Parathyroid adenoma (tissue), 2 donors: ENCODE measurements at regions not wholly inside any gene's neighbourhood (a gene's known extent, or its start where the extent isn't known, plus 50 kb on each side); places are given as distances from the start of the nearest gene placed in this dataset.

Source experiments
- H2AFZ ChIP-seq: fragments of 300-600 bp; sonication (generic); one replicate; pipeline ENCODE4 v1.7.0; 2017; ENCODE audit warnings: antibody characterized with exemption, mild to moderate bottlenecking
- H3K27ac ChIP-seq: fragments of 300-600 bp; sonication (generic); one replicate; pipeline ENCODE4 v1.7.0; 2017
- H3K27me3 ChIP-seq: fragments of 300-600 bp; sonication (generic); one replicate; pipeline ENCODE4 v1.7.0; 2017; ENCODE audit warnings: low read length; ENCODE audit not compliant: control insufficient read depth, insufficient read depth
- H3K36me3 ChIP-seq: fragments of 300-600 bp; sonication (generic); one replicate; pipeline ENCODE4 v1.7.0; 2017; ENCODE audit warnings: low read length; ENCODE audit not compliant: control insufficient read depth, insufficient read depth
- H3K4me1 ChIP-seq: fragments of 300-600 bp; sonication (generic); one replicate; pipeline ENCODE4 v1.7.0; 2017; ENCODE audit warnings: control low read depth
- H3K4me2 ChIP-seq: fragments of 300-600 bp; sonication (generic); one replicate; pipeline ENCODE4 v1.7.0; 2017; ENCODE audit warnings: low read length
- H3K4me3 ChIP-seq: fragments of 300-600 bp; sonication (generic); one replicate; pipeline ENCODE4 v1.7.0; 2017; ENCODE audit warnings: low read depth, low read length
- H3K79me2 ChIP-seq: fragments of 300-600 bp; sonication (generic); one replicate; pipeline ENCODE4 v1.7.0; 2017; ENCODE audit warnings: control low read depth
- H3K9ac ChIP-seq: fragments of 300-600 bp; sonication (generic); one replicate; pipeline ENCODE4 v1.7.0; 2017; ENCODE audit warnings: mild to moderate bottlenecking
- H3K9me3 ChIP-seq: fragments of 300-600 bp; sonication (generic); one replicate; pipeline ENCODE4 v1.7.0; 2017; ENCODE audit warnings: low read length; ENCODE audit not compliant: control insufficient read depth
- CTCF ChIP-seq: fragments of 300-600 bp; sonication (generic); IDR thresholded peaks from one replicate; pipeline ENCODE4 v1.7.0; 2017; ENCODE audit warnings: antibody characterized with exemption, mild to moderate bottlenecking
- donor health status: primary hyperparathyroidism.

DNA sequence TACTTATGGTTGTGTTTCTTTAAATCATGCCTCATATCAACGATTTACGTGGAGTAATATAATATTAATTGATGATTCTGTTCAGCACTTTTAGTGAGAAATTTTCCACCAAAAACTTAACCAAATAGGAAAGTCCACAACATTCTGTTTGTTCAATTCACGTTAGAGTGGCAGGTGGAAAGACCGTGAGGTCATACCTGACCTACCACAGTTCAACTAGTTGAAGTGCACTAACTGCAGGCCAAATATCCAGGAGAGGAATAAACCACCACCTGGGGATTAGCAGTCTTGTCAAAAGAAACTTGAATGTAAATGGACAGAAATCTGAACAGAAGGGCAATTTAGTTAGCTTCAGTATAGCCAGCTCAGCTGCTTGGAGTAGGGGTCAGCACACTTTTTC lies 577.7 kb downstream of the KIF4B start:
- Histone ChIP-seq H2AFZ (no peak overlapping the region), H3K4me2 (no peak overlapping the region), H3K4me1 (no peaks in the 10 kb centered on the region), H3K9me3 (no peaks in the 10 kb centered on the region), H3K4me3 (no peak overlapping the region), H3K27me3 (no peaks in the 10 kb centered on the region), H3K27ac (no peak overlapping the region), H3K36me3 (no peaks in the 10 kb centered on the region), H3K9ac (no peak overlapping the region), H3K79me2 (no peaks in the 10 kb centered on the region)
- TF ChIP-seq CTCF: no peak

DNA sequence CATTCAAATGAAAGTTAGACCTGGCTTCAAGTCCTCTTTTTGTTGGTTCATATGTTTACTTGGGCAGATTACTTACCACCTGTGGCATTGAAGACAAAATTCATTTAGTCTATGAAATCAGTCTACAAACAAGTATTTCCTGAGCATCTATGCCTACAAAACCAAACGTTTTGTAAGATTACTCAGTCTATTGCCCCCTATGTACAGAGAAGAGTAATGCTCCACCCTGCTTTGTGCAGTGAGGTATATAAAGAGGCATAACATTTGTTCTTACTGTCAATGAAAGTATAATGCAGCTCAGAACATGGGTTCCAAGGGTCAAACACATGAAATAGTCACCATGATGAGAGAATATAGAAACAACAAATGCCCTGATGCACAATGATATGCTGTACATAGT lies 580.7 kb downstream of the KIF4B start:
- Histone ChIP-seq H3K4me1 (no peaks in the 10 kb centered on the region), H3K27me3 (no peaks in the 10 kb centered on the region), H3K9ac (no peak overlapping the region), H3K4me3 (no peak overlapping the region), H3K27ac (no peak overlapping the region), H3K79me2 (no peaks in the 10 kb centered on the region), H3K36me3 (no peaks in the 10 kb centered on the region), H2AFZ (no peak overlapping the region), H3K9me3 (no peaks in the 10 kb centered on the region), H3K4me2 (no peak overlapping the region)
- TF ChIP-seq CTCF: no peak

GRCh38 chr5:155595791-155596190 lies 582.2 kb downstream of the KIF4B start:
- H3K79me2 ChIP-seq: no peaks in the 10 kb centered on the region
- no peak for TF ChIP-seq CTCF
- no peaks in the 10 kb centered on the region for H3K27me3 ChIP-seq
- no peaks in the 10 kb centered on the region for H3K36me3 ChIP-seq
- no peak overlapping the region for H3K27ac ChIP-seq
- H3K4me3 ChIP-seq: no peak overlapping the region
- H3K9ac ChIP-seq: no peak overlapping the region
- no peaks in the 10 kb centered on the region for H3K9me3 ChIP-seq
- H3K4me1 ChIP-seq: no peaks in the 10 kb centered on the region
- no peak overlapping the region for H3K4me2 ChIP-seq
- H2AFZ ChIP-seq: no peak overlapping the region

DNA sequence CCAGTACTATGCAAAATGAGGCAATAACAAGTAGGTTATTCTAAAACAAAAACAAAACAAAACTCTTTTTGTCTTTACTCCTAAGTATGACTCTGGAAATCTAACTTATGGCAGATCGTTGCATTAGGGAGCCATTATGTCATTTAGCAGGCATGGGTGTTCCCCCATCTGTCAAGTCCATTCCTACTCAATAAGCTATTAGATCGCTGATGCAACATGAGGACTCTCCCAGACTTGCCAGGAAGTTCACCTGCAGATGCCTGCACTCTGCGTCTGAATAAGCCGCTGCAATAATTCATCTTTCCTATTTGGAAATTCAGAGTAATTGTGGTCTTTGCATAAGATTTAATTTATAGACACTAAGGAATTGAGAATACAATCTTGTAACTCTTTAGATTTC lies 585.0 kb downstream of the KIF4B start:
- Histone ChIP-seq H3K27me3 (no peaks in the 10 kb centered on the region), H3K79me2 (no peaks in the 10 kb centered on the region), H3K4me2 (no peak overlapping the region), H3K27ac (no peak overlapping the region), H3K36me3 (no peaks in the 10 kb centered on the region), H3K9ac (no peak overlapping the region), H2AFZ (no peak overlapping the region), H3K4me1 (no peaks in the 10 kb centered on the region), H3K4me3 (no peak overlapping the region), H3K9me3 (no peaks in the 10 kb centered on the region)
- TF ChIP-seq CTCF: no peak

- H3K4me2 ChIP-seq: no peak overlapping the region
- H3K9ac ChIP-seq: no peak overlapping the region
- H2AFZ ChIP-seq: no peak overlapping the region
- no peaks in the 10 kb centered on the region for H3K27me3 ChIP-seq
- no peaks in the 10 kb centered on the region for H3K36me3 ChIP-seq
- H3K4me1 ChIP-seq: no peaks in the 10 kb centered on the region
- no peaks in the 10 kb centered on the region for H3K79me2 ChIP-seq
- H3K4me3 ChIP-seq: no peak overlapping the region
- H3K9me3 ChIP-seq: no peaks in the 10 kb centered on the region
- H3K27ac ChIP-seq: no peak overlapping the region
- no peak for TF ChIP-seq CTCF
These were observed 592.4 kb downstream of the KIF4B start for GRCh38 chr5:155605920-155606319.
